Activated CD4-positive, alpha-beta T cell treated with anti-CD3 and anti-CD28 coated beads, Interleukin-2, amount 50 U/mL, for 16 hours (primary cell): ENCODE measurements at regions not wholly inside any gene's neighbourhood (a gene's known extent, or its start where the extent isn't known, plus 50 kb on each side); places are given as distances from the start of the nearest gene placed in this dataset.
A peak's percentile ranks its signal among the peaks of the same experiment; 100 is the strongest.

Experiments used
- DNase-seq: peaks from one replicate; pipeline ENCODE4 v3.0.0-alpha.2; 2020

DNA sequence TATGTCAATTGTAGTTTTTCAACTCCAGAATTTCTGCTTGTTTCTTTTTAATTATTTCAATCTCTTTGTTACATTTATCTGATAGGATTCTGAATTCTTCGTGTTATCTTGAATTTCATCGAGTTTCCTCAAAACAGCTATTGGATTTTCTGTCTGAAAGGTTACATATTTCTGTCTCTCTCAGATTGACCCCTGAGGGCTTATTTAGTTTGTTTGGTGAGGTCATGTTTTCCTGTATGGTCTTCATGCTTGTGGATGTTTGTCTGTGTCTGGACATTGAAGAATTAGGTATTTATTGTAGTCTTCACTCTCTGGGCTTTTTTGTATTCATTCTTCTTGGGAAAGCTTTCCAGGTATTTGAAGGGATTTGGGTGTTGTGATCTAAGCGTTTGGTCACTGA, 85.6 kb downstream of the SNAPC1 start:
- no peak for DNase-seq

DNA sequence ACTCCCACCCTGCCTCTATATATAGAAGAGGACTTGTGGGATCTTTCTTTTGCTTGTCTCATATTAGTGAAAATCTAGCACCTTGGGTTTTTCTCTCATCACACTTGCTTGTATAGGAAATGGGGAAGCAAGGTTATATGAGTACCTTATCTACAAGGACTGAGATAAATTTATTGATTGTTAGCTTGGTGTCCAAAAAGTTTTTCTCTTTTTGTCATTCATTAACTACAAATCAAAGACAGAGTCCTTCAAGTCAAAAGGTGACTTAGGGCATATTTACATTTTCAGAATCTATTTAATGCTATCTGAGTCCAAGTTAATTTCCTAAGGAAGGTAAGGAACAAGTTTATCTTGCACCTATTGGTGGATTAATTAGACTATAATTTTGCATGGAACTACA, 92.7 kb downstream of the SNAPC1 start:
- DNase-seq, result no peak

DNA sequence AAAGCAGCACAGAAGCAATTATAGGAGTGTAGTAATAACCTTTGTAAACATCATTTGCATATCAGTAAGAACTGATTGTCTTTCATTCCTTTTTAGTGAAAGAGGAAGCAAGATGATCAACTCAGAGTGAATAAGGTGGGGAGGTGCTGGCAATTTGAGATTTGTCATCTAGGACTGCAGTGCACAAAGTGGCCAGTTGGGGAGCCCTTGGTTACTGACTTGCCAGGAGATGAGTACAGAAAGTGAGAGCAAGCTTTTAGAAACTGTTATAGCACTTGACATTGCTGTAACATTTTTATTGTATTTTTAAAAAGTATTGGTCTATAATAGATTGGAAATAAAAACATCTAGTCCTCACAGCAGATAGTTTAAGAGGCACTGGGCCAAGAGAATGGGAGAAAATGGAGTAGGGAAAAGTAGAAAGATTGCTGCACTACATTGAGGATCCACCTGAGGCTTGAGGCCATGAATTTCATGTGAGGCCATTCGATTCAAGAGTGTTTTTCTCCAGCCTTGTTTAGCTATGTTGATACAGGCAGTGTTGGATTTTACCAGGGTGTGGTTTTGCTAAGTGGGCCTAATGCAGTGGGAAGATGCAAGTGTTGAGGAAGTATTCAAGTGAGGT, 98.2 kb downstream of the SNAPC1 start:
- DNase-seq, result peak; percentile 61

DNA sequence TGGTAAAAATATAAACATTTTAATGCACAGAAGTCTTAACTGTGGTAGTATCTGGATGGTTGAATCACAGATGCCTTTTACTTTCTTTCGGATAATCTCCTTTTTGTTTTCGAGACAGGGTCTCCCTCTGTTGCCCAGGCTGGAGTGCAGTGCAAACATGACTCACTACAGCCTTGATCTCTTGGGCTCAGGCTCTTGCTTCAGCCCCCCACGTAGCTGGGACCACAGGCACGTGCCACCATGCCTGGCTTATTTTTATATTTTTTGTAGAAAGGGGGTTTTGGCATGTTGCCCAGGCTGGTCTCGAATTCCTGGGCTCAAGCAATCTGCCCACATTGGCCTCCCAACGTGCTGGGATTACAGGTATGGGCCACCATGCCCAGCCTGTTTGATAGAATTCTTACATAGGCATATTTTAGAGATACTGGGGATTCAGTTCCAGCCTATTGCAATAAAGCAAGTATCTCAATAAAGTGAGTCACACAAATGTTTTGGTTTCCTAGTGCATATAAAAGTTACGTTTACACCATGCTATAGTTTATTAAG, 99.2 kb downstream of the SNAPC1 start:
- no peak for DNase-seq

DNA sequence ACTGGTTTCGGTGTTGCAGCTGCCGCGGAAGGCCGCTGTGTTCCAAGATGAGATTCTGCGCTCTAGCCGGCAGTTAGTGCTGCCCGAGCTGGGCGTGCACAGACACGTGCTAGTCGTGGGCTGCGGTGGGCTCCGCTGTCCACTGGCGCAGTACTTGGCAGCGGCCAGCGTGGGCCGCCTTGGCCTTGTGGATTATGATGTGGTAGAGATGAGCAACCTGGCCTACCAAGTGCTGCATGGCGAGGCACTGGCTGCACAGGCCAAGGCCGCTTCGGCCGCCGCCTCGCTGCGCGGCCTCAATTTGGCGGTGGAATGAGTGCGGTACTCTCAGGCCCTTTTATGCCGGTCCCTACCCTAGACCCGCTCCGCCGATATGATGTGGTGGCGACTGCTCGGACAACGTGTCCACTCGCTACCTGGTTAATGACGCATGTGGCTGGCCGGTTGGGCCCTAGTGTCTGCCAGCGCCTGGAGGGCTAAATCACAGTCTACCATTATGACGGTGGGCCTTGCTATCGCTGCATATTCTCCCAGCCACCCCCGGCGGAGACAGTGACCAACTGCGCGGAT, 102.2 kb downstream of the SNAPC1 start:
- no peak for DNase-seq

DNA sequence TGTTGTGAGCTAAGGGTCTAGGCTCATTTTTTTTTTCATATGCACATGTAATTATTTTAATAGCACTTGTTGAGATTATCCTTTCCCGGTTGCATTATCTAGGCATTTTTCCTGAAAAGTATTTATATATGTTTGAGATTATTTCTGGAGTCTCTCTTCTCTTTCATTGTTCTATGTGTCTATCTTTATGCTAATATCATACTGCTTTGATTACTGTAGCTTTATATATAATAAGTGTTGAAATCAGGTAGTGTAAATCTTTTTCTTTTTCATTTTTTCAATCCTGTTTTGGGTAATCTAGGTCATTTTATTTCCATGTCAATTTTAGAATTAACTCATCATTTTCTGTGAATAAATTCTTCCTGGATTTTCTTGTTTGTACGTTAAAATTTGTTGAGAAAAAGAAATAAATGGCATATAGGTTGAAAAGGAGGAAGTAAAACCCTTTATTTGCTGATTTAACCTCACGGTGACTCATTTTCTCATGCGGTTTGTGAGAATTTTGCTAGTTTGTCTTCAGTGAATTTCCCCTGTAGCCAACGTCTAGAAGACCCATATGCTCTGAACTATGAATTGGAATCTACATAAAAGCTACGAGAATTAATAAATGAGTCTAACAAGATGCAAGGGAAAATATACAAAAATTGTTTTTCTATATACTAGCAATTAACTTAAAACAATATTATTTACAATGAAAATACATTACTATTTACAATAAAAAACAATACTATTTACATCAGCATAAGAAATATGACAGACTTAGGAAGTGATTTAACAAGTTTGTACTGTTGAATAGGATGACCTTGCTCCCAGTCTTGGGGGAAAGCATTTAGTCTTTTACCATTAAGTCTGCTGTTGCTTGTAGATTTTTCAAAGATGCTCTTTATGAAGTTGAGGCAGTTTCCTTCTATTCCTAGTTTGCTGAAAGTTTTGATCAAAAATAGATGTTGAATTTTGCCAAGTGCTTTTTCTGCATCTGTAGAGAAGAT, 105.0 kb downstream of the SNAPC1 start:
- peak; percentile 24 for DNase-seq

DNA sequence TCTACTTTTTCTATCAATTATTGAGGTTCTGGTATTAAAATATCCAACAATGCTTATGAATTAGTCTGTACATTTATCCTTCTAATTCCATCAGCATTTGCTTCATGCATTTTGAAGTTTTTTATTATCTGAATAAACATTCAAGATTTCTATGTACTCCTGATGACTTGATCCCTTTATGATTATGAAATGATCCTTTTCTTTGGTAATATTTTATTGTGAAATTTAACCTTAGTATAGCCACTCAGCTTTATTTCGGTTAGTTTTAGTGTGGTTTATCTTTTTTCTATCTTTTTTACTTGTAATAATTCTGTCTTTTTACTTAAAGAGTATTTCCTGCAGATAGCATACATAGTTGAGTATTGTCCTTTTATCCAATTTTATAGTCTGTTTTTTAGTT, 106.6 kb downstream of the SNAPC1 start:
- no peak for DNase-seq

DNA sequence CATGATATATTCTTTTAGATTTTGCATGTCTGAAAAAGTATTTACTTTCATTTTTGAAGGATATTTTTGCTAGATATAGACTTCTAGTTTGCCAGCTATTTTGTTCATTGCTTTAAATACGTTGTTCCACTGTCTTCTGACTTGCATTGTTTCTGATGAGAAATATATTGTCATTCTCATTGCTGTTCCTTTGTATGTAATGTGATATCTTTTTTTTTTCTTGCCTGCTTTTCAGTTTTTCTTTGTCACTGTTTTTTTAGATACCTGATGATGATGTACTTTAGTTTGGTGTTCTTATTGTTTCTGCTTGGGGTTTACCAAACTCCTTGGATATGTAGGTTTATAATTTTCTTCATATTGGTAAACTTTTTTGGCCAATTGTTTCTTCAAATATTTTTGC, 107.9 kb downstream of the SNAPC1 start:
- no peak for DNase-seq

DNA sequence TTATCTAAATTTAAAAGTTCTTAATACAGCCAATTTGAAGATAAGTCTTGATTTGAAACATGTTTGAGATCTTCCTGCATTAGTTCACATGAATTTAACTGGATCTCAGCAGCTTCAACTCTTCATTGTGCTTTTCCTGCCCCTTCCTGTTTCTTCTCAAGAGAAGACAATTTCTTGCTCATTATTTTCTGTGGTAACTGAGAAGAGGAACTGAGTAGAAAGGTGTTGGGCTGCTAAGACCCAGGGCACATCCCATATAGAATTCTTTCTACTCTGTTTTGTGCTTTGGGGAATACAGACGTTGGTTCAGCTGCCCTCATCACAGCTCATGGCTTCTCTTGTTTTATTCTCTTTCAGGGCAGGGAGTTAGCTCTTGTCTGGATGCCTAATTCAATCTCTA, 110.2 kb downstream of the SNAPC1 start:
- no peak for DNase-seq

DNA sequence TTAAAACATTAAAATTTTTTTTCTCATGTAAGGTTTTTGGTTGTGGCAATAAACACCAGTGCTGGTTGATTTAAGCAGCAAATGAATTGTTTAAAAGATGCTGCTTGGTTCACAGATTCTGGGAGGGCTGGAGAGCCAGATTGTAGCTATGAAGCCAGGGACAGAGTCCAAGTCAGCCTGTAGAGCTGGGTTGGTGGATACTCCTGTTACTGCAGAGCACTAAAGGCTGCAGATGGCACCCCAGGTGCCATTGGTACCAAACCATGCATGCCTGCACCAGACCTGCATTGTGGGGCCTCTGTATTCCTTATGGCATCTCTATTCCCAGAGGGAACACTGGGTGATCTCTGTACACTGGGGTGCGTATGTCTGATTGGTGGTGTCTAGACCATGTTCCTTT, 113.3 kb downstream of the SNAPC1 start:
- DNase-seq, result no peak

DNA sequence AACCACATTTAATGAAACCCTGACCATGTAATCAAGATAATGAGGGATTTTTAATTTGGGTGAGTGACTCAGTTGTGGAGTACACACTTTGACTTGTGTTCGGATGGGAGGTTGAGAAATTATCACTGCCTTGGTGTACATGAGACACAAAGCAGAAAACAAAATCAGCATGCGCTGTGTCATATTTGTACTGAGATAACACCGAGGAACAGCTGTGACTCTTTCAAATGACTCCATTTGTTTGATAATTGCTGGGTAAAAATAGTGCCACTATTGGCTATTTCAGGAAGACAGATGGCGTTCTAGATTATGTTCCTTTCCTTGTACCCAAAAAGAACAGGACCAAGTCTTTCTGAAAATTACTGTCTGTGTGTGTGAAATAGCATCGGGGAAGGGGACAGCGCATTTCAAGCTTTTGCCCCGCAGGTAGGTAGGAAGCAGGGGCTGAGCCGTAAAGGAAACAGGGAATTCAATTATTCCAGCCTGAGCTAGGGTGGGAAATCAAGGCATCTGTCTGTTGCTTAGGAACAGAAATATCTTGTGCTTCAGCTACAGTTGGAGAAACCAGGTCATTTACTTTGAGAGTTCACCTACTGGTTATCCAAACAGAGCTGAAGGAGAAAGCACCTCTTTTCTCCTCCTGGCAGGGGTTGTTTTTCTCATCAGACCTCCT, 114.3 kb downstream of the SNAPC1 start:
- peak; percentile 10 for DNase-seq

DNA sequence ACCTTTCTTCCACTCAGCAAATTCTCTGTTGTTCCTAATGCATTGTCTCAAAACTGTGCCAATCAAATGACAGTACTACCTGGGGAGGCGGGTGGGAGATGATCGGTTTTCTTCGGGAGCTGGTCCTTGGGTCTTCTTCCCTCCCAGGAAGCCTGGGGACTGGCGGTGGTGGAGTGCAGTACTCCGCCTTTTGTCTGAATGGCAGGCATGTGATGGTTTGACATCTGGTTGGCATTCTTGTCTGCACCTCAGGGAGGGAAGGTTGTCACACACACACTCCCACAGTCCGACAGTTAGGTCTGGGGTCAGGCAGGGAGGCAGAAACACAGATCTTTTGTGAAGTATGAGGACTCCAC, 114.8 kb downstream of the SNAPC1 start:
- no peak for DNase-seq

DNA sequence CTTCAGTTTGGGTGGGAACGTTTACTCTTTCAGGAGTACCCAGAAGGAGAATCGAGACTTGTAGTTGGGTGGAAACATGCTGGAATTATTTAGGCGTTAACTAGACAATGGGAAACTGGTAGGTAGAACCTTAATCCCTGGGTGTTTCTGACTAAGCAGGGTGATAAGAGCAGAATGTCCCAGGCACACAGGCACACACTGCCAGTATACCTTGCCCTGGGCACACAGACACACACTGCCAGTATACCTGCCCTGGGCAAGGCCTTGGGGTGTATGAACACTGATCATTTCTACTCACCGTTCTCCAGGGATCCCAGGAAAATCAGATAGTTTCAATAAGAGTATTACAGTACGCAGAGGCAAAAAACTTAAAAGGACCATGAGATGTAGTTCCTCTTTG, 115.5 kb downstream of the SNAPC1 start:
- DNase-seq, result no peak

DNA sequence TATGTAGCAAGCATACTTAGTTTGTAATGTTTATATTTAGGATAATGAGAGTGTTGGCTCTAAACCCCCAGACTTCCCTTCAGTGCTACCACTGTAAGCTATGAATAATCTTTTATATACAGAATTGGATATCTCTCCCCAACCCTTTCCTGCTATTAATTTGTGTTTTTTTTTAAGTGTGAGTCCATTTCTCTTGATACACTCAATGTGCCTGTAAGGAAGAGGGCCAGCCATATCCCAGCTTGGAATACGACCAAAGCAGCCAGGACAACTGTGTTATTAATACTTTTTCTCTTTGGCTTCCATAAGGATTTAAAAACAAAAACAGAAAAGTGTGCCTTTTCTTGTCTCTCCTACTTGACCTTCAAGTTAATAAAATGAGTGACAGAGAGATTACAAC, 116.7 kb downstream of the SNAPC1 start:
- DNase-seq, result no peak

DNA sequence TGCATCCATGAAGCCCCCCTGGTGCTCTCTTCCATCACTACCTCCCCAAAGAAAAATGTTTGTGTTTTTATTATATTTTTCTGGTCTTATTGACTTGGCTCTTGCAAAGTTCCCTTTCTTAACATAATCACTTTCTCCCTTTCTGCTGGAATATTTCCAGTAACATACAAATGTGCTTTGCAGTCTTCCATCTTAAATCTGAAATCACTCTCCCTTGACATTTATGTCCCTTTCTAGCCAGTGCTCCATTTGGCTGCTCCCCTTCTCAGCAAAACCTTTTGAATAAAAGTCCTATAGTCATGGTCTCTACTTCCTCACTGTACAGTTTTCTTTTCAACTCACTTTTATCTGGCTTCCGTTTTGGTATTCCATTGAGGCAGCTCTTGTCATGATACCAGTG, 118.8 kb downstream of the SNAPC1 start:
- no peak for DNase-seq

DNA sequence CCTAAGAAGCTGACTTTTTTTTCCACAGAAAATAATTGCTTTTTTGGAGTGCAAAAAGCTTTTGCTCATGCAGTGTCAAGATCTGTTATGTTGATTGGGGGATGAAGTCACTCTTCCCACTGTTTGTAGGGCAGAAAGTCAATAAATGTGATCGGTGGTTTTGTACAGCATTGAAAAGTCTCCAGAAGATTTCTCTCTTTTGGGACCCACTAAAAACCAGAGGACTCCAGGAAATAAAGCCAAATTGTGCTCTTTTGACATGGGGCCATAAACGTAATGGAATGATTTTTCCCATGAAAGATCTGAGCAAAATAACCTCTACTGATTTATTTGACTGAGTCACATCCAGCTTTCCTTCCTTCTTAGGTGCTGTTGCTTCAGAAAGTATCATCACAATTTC, 122.5 kb downstream of the SNAPC1 start:
- DNase-seq, result no peak

DNA sequence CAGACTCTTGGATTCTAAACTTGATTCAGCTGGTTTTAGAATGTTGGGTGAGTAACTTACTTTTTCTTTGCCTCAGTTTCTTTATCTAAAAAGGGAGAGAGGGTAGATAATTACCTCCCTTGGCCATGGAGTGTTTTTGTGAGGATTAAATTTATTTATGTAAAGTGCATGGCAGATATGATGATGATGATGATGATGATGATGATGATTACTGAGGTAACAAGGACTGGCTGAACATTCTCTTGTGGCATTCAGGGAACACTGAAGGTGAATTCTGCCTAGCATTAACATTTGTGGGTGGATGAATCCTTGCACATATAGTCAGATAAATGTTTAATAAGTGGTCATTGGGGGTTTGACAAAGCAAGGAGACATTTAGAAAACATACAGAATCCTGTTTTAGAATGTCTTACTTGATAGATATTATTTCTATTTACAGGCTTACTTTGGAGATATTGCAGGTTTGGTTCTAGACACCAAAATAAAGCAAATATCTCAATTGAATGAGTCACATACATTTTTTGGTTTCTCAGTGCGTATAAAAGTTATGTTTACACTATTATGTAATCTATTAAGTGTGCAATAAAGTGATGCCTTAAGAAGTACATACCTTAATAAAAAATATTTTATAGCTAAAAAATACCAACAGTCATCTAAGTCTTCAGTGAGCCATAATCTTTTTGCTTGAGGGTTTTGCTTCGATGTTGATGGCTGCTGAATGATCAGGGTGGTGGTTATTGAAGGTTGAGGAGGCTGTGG, 123.2 kb downstream of the SNAPC1 start:
- no peak for DNase-seq

DNA sequence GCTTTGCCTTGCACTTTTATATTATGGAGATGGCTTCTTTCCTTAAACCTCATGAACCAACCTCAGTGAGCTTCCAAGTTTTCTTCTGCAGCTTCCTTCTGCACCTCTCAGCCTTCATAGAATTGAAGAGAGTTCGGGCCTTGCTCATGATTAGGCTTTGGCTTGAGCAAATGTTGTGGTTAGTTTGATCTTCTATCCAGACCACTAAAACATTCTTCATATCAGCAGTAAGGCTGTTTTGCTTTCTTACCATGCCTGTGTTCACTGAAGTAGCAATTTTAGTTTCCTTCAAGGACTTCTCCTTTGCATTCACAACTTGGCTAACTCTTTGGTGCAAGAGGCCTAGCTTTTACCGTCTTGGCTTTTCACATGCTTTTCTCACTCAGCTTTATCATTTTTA, 125.4 kb downstream of the SNAPC1 start:
- DNase-seq, result no peak

DNA sequence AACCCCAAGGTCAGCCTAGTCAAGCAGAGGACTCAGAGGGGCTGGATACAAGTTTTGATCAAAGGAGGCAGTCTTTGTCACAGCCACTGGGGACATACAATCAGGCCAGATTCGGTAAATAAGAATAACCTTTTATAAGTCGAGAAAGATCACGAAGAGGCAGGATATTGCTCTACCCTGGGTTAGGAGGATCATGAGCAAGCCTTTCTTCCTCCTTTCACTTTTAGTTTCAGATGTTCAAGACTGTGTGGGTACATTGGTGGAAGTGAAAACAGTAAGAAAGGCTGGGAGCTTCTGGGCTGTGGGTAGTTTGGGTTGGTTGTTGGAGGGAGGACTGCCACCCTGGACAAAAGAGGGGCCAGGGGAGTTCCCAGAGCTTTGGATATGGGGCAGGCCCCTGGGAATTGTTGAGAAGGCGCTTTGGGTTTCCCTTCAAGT, 127.7 kb downstream of the SNAPC1 start:
- DNase-seq, result peak; percentile 74

DNA sequence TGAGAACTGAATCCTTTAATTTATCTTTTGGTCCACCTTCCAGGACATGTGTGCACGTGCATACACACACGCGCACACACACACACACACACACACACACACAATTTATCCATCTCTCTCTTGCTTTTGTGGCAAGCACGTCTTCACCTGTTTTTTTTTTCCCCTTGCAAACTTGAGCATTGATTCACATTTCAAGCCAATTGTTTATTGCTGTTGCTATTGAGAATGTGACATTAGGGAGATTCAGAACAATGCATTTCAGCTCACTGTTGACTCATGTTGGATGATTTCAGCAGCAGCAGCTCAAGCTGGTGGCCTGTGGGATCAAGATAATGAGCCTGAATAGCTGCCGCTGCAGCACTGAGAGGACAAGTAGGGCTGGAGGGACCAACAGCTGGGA, 128.9 kb downstream of the SNAPC1 start:
- no peak for DNase-seq

DNA sequence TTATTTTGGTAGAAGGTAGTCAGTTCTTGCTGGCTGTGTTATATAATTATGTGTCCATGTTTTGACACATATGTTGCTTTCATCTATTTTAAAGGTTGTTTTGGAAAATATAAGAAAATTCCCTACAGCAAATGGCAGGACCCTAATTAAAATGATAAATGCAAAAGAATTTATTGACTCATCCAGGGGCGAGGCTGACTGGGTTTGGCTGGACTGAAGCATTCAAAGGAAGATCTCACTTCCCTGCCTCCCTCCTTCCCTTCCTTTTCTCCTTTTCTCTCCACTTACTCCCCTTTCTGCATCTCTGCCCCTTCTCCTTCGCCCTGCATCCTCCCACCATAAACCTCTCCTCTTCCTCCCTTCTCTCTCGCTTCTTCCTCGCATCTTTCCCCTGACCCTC, 129.6 kb downstream of the SNAPC1 start:
- no peak for DNase-seq

DNA sequence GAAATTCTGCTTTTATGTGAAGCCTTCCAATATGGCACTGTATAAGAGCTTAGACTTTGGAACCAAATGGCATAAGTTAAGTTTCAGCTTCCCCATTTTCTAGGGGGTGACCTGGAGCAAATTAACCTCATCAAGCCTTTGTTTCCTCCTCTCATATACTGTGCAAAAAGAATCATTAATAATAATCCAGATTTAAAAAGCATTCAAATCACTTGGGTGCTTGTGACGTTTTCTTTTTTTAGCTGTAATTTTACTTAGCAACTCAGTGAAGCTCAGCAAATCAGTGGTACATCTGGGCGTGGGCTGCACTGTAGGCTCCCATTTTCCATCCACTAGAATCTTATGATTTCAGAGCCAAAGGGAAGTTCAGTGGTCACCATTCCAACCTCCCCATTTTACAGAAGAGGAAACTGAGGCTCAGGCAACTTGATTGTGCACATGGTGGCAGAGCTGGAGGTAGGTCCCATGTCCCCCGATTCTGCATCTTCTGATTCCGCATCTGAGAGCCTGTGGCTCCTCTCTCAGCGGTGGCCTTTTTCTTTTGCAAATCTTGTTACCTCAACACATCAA, 131.2 kb downstream of the SNAPC1 start:
- DNase-seq, result no peak
